HL-60 (cell line): ENCODE measurements at regions not wholly inside any gene's neighbourhood (a gene's known extent, or its start where the extent isn't known, plus 50 kb on each side); places are given as distances from the start of the nearest gene placed in this dataset.

Experiments
- DNase-seq, 2 experiments: peaks; one replicate each; pipeline ENCODE4 v3.0.0-alpha.2; 2010 to 2020; ENCODE audit warnings: low read depth in 1 of 2, low spot score in 1 of 2
- H3K27ac ChIP-seq: fragments of 250-450 bp; sonication (Bioruptor Pico); replicated peaks from 2 replicates; pipeline ENCODE4 v1.5.1; 2020; ENCODE audit warnings: mild to moderate bottlenecking, moderate library complexity
- H3K27me3 ChIP-seq: fragments of 250-450 bp; sonication (Bioruptor Pico); 2 replicates; pipeline ENCODE4 v1.5.1; 2021; ENCODE audit warnings: mild to moderate bottlenecking, moderate library complexity; ENCODE audit not compliant: insufficient read depth, poor library complexity, severe bottlenecking
- H3K4me3 ChIP-seq: replicated peaks from 2 replicates; pipeline ENCODE4 v1.5.1; 2011; ENCODE audit warnings: mild to moderate bottlenecking, control low read depth, low read length; ENCODE audit not compliant: insufficient read depth
- GABPA ChIP-seq: IDR thresholded peaks from 2 replicates; pipeline ENCODE4 v1.6.1; 2012; ENCODE audit warnings: low read depth
- POLR2AphosphoS5 ChIP-seq: IDR thresholded peaks from 2 replicates; pipeline ENCODE4 v1.6.1; 2012; ENCODE audit warnings: low read depth
- REST ChIP-seq: IDR thresholded peaks from 2 replicates; pipeline ENCODE4 v1.6.1; 2012; ENCODE audit warnings: low read depth; ENCODE audit not compliant: insufficient replicate concordance
- SPI1 ChIP-seq: IDR thresholded peaks from 2 replicates; pipeline ENCODE4 v1.6.1; 2012; ENCODE audit warnings: low read depth, mild to moderate bottlenecking, borderline replicate concordance
- TF ChIP-seq, protein P1 (sequence below): IDR thresholded peaks from one replicate; pipeline ENCODE4 v1.5.1; 2011; ENCODE audit warnings: low read length, control low read depth, inconsistent platforms; ENCODE audit not compliant: insufficient read depth

- no peak for DNase-seq
- no peak overlapping the region for H3K4me3 ChIP-seq
- H3K27me3 ChIP-seq = no peaks in the 10 kb centered on the region
- TF ChIP-seq REST = no peak
- no peak for TF ChIP-seq GABPA
- TF ChIP-seq POLR2AphosphoS5 = no peak
- no peak for TF ChIP-seq SPI1
- TF ChIP-seq, protein P1, sequence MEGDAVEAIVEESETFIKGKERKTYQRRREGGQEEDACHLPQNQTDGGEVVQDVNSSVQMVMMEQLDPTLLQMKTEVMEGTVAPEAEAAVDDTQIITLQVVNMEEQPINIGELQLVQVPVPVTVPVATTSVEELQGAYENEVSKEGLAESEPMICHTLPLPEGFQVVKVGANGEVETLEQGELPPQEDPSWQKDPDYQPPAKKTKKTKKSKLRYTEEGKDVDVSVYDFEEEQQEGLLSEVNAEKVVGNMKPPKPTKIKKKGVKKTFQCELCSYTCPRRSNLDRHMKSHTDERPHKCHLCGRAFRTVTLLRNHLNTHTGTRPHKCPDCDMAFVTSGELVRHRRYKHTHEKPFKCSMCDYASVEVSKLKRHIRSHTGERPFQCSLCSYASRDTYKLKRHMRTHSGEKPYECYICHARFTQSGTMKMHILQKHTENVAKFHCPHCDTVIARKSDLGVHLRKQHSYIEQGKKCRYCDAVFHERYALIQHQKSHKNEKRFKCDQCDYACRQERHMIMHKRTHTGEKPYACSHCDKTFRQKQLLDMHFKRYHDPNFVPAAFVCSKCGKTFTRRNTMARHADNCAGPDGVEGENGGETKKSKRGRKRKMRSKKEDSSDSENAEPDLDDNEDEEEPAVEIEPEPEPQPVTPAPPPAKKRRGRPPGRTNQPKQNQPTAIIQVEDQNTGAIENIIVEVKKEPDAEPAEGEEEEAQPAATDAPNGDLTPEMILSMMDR = no peak
- H3K27ac ChIP-seq = no peak overlapping the region
Observed at GRCh38 chr10:53387562-53387961, 615.0 kb upstream of the MBL2 start.

GRCh38 chr10:53382543-53382942, 610.0 kb upstream of the MBL2 start:
- no peak overlapping the region for H3K27ac ChIP-seq
- H3K27me3 ChIP-seq = no peaks in the 10 kb centered on the region
- DNase-seq = no peak
- TF ChIP-seq REST (no peak), GABPA (no peak), POLR2AphosphoS5 (no peak), SPI1 (no peak)
- TF ChIP-seq, protein P1 = no peak
- no peak overlapping the region for H3K4me3 ChIP-seq

- H3K27ac ChIP-seq = no peak overlapping the region
- DNase-seq = no peak
- no peak for TF ChIP-seq POLR2AphosphoS5
- TF ChIP-seq REST = no peak
- no peaks in the 10 kb centered on the region for H3K27me3 ChIP-seq
- no peak overlapping the region for H3K4me3 ChIP-seq
Observed at GRCh38 chr10:53379956-53380355, 607.4 kb upstream of the MBL2 start.

- H3K27ac ChIP-seq = no peak overlapping the region
- no peak for DNase-seq
- TF ChIP-seq REST (no peak), SPI1 (no peak), POLR2AphosphoS5 (no peak), GABPA (no peak)
- TF ChIP-seq, protein P1 = no peak
- H3K4me3 ChIP-seq = no peak overlapping the region
- H3K27me3 ChIP-seq = no peaks in the 10 kb centered on the region
Observed at GRCh38 chr10:53370347-53370746, 597.8 kb upstream of the MBL2 start.
